Tibial nerve (tissue), 4 donors: ENCODE measurements at regions not wholly inside any gene's neighbourhood (a gene's known extent, or its start where the extent isn't known, plus 50 kb on each side); places are given as distances from the start of the nearest gene placed in this dataset.

Experiments used
- EP300 ChIP-seq, 2 donors: sonication (generic); formaldehyde crosslinking; IDR thresholded peaks; one replicate each; pipeline ENCODE4 v1.6.1; 2017; ENCODE audit warnings: antibody characterized with exemption in 2 of 2, mild to moderate bottlenecking in 1 of 2
- POLR2A ChIP-seq, 2 donors: fragments of 450-650 bp; IDR thresholded peaks; one replicate each; pipeline ENCODE4 v1.6.1; 2017; ENCODE audit warnings: antibody characterized with exemption in 2 of 2, mild to moderate bottlenecking in 2 of 2, moderate library complexity in 2 of 2
- TF ChIP-seq, protein P1 (sequence below), 5 experiments: fragments of 200-600 bp in 3 of 5; fragments of 450-650 bp in 2 of 5; sonication (generic) in 3 of 5; IDR thresholded peaks; one replicate each; pipeline ENCODE4 v1.5.1; 2016 to 2019; ENCODE audit warnings: antibody characterized with exemption in 5 of 5, mild to moderate bottlenecking in 3 of 5, moderate library complexity in 2 of 5

DNA sequence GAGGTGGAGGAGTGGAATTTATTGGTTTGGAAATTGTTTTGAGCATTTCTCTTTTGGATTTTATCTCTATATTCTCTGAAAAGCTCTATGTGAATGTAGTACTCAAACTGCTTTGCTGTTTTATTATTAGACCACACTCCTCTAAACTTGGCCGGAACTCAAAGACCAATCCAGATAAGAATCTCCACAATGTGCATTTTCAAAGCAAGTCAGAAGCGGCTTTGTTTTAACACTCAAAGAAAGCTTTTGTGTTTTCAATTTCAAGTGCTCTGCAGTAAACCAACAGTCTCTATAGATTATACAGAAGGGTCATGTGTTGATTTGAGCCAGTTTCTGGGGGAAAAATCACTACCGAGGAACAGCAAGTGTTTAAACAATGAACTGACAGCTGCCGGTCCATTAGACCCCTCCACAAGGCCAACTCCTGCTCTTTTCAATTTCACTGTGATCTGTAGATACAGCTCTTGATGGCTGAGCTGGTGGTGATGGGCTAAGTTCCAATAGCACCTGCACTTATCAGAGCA lies 79.4 kb downstream of the FTHL17 start:
- TF ChIP-seq, protein P1, sequence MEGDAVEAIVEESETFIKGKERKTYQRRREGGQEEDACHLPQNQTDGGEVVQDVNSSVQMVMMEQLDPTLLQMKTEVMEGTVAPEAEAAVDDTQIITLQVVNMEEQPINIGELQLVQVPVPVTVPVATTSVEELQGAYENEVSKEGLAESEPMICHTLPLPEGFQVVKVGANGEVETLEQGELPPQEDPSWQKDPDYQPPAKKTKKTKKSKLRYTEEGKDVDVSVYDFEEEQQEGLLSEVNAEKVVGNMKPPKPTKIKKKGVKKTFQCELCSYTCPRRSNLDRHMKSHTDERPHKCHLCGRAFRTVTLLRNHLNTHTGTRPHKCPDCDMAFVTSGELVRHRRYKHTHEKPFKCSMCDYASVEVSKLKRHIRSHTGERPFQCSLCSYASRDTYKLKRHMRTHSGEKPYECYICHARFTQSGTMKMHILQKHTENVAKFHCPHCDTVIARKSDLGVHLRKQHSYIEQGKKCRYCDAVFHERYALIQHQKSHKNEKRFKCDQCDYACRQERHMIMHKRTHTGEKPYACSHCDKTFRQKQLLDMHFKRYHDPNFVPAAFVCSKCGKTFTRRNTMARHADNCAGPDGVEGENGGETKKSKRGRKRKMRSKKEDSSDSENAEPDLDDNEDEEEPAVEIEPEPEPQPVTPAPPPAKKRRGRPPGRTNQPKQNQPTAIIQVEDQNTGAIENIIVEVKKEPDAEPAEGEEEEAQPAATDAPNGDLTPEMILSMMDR (IDR thresholded peaks at IDR 0.05), result no peak
- TF ChIP-seq POLR2A (IDR thresholded peaks at IDR 0.05) (no peak), EP300 (IDR thresholded peaks at IDR 0.05) (no peak)
